ENCODE measurements at regions not wholly inside any gene's neighbourhood (a gene's known extent, or its start where the extent isn't known, plus 50 kb on each side); places are given as distances from the start of the nearest gene placed in this dataset.

DNA sequence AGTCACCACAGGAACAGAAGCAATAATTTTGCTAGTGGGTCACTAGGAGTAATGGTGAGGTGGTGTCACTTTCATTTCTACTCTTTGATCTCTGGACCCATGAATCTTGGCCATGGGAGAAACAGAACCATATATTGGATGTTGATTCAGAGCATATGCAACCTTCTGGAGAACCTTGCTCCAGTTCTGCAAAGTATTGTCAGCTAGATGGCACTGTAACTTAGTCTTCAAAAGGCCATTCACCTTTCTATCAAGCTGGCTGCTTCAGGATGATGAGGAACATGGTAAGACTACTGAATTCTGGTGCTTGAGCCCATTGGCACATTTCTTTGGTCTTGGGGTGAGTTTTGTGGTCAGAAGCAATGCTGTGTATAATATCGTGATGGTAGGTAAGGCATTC is 129.1 kb upstream of the FBN2 start:
- DNase-seq (ENCODE audit: low read depth, low spot score) = no peak

DNA sequence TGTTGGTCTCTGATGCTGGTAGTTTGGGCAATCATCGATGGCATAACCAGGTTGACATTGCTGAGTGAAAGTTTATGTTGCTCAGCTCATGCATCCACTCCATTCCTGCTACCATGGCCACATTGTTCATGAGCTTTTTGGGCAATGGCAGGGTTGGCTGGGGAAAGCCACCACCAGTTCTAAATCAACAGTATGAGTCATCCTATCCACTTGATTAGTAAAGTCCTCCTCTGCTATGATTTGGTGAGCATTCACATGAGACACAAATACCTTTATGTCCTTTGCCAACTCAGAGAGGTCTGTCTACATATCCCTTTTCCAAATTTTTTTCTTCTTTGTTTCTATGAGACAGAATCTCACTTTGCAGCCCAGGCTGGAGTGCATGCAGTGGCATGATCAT is 129.7 kb upstream of the FBN2 start:
- no peak for DNase-seq (ENCODE audit: low read depth, low spot score)

DNA sequence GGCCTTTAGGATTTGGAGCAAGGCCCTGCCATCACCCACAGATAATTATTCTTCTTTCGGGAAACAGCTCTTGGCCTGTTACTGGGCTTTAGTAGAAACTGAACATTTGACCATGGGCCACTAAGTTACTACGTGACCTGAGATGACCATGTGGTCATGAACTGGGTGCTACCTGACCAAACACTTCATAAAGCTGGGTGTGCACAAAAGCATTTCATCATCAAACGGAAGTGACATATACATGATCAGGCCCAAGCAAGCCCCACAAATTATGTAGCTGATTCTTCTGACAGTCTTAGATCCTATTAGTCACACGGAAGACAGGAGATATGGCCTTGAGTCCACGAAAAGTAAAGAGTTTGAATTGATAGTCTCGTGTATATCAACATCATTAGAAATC is 130.9 kb upstream of the FBN2 start:
- DNase-seq (ENCODE audit: low read depth, low spot score) = no peak

DNA sequence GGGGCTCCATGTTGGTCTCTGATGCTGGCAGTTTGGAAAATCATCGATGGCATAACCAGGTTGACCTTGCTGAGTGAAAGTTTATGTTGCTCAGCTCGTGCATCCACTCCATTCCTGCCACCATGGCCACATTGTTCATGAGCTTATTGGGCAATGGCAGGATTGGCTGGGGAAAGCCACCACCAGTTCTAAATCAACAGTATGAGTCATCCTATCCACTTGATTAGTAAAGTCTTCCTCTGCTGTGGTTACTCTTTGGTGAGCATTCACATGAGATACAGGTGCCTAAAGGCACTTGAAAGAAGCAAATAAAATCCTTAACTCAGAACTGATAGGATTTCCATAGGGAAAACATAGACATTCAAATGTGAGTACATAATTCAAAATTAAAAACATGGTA is 131.8 kb upstream of the FBN2 start:
- DNase-seq (ENCODE audit: low read depth, low spot score) = no peak

DNA sequence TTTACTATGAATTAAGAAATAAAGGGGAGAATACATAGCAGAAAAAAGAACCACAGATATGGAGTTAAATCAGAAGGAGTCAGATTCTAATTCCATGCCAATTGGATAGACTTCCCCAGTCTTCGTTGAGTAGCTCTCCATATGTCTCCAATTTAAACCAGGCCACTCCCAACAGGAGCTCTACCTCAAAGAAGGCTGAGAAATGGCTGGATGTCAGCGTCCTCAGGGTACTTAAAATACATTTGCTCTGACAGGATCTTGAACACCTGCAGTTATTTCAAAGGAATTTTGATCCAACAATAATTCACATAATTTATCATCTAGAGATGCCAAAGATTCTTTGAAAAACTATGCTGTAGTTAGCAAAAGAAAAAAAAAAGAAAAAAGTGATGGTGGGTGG is 133.9 kb upstream of the FBN2 start:
- DNase-seq (ENCODE audit: low read depth, low spot score) = no peak

DNA sequence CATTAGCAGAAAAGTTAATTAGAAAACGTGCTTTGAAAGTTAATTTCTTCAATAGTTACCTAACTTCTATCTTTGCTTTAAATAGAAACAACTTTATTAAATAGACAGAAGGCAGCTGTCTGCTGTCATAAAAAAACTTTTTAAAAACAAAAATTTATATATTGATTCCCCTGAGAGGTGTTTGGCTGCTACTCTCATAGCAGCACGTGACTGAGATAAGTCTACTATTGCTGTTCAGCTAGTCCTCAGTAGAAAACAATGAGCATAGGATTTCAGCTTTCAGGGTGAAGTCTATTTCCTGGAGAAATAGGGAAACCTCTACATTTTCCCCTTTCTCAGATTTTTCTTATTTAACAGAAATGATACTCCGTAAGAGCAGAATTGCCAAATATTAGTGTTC is 135.0 kb upstream of the FBN2 start:
- no peak for DNase-seq (ENCODE audit: low read depth, low spot score)

DNA sequence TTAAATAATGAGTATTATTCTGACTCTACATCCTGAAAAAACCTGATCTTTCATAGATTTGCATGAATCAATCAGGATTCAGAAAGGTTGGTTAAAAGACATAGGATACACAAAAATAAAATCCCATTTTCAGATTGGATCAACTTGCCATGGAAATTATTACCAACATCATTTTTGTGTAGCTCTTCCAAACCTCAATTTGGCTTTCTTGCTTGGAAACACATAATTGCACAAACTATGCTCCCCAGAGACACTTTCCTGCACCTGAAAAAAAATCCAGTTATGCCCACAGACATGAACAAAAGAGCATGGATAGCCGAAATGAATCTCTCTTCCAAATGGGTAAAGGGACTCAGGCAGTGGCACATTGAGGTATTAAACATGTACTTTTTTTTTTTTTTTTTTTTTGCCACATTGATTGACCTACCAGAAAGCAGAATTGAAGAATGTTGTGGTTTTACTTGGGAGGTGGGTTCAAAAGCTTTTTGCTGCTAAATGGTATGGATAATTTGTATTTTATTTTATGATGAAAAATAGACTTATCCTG is 135.4 kb upstream of the FBN2 start:
- DNase-seq (ENCODE audit: low read depth, low spot score) = no peak

DNA sequence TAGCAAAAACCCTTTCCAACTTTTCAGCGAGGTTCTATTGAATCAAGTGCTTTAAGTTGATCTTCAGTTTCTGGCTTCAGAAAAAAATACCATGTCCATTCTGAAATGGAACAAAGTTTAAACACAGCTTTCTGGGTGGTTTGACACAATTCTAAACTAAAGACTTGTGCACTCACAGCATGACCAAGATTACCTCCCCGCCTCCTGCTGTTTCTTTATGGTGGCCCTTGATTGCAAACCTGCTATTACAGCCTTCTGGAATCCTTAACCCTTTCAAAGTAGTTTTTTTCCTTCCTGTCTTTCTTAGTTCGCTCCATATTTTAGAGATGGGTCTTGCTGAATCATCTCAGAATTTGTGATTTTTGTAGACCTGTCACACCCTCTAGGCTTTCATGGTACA is 135.9 kb upstream of the FBN2 start:
- no peak for DNase-seq (ENCODE audit: low read depth, low spot score)

DNA sequence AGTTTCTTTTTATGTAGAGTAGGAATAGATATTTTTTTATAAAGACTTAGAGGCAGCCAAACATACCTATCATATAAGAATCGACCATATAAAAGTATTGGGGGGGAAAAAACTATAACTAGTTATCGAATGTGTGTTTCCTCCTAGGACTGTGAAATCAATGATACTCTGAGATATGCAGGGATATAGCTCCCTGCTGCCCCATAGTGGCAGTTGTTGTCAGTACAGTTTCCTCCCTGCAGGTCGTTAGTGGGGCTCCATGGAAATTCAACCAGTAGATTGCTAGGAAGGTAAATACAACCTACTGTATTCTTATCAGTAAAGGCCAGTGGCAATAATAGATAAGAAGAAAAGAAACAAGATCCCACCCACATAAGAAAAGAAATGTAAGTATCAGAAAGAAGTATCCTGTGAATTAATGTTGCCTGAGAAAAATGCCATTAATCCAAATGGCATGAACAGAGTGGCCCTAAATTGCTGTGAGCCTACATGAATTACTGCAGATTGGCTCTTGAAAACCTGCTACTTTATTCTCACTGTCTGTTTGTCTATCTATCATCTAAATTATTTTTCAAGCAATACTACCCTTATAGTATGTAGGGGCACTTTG is 136.9 kb upstream of the FBN2 start:
- DNase-seq (ENCODE audit: low read depth, low spot score) = no peak

DNA sequence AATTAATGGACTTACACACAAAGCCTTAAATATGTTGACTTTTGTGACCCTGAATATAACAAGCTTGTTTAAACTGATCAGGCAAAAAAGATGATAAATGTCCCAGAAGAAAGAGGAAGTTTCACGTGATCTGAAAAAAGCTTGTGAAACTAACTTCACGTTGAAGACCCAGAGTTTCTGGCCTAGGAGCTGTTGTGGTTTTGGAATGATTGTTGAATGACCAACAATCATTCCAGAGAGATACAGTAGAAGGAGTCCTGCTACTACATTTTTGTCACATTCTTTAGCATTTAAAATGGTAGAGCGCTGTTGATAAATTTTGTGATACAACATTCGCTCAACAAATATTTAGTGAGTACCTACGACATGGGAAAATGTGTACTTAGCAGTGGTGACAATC is 143.1 kb upstream of the FBN2 start:
- no peak for DNase-seq (ENCODE audit: low read depth, low spot score)

DNA sequence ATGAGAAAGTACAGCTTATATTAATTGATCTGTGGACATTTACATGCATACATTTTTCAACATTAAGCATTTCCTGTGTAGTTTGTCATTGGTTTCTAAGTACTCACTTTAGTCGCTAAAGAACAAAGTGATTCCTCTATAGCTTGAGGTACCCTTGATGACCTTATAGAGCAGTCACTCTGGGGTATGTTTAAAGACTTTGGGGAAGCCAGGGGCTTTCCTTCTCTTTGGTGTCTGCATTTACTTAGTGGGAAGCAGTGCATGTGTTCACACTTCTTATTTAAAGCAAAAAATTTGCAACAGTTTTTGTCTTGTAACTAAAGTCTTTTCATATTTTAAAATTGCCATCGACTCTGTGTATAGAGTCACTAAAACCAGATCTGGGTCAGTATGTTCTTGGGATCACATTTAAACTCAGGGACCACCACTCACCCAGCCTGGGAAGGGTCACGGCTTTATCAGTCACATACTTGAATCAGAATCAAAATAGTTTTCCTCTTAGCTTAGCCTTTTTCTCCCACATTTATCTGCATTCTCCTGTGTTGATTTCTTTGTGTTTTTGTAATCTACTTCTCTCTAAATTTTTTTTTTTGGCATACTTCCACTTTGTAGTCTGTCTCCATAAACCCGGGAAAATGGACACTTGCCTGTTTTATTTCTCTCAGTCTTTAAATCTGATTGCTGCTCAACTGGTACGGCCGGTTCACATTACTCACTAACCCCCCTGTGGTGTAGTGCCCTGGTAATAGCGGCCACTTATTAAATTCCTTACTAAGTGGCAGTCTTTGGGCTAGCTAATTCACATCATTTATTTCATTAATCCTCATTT is 143.9 kb upstream of the FBN2 start:
- DNase-seq (ENCODE audit: low read depth, low spot score) = no peak

DNA sequence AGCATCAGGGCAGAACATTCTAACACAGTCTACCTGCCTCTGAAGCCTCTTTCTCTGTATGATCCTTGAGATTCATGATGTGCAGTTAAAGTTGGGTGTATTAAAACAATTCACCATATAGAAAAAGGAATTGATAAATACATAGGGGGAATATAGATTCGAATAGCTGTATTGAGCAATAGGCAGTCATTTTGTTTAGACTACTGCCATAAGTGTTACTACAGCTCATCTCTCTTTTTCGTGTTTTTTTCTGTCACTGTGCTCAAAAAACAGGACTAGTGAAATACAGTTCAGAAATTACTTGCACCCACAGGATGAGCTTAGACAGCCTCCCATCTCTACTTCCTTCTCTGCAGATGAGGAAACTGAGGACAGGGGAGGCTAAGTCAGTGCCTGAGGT is 144.6 kb upstream of the FBN2 start:
- no peak for DNase-seq (ENCODE audit: low read depth, low spot score)

DNA sequence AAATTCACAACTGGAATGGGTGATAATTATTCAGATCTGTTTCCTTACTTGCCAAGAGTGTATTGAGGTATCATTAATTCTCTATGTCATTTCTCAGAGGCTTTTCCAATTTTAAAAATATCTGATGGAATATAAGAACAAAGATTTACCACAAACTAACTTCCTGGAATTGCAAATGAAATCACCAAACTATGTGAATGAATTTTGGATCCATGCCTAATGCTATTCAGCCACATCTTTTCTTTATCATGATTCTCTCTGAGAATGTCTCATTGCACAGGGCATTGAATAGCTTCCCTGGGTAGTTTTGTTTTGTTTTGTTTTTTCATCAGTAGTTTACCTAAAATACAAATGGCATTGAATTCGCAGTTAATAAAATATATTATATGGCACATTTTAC is 146.9 kb upstream of the FBN2 start:
- DNase-seq (ENCODE audit: low read depth, low spot score) = no peak

DNA sequence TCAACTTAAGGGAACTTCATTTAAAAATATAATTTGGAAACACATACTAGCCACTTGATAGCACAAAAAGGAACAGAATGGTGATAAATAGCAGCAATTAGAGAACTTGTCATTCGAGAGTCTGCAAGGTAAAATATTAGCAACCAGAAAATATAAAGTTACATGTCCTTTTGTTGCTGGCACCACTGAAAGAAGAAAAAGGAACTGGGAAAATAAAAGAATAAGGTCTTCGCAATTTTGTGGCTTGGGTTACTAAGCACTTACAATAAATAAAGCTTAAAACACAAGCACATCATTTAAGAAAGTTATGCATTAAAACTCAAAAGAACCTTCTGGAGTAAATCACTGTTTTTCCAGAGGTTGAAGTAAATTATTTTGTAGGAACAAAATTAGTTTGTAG is 149.9 kb upstream of the FBN2 start:
- no peak for DNase-seq (ENCODE audit: low read depth, low spot score)

DNA sequence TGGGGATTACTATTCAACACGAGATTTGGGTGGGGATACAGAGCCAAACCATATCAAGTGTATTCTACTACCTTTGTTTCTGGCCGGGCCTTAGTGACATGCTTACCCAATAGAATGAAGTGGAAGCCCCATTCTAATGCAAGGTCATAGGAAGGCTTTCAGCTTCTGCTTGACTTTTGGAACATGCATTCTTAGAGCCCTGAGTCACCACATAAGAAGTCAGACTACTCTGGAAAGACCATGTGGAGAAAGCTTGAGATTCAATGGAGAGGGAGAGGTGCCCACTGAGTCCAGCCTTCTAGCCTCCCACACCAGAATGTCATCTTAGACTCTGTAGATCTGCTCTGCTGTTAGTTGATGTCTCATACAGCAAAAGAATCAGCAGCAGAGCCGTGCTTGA is 155.7 kb upstream of the FBN2 start:
- DNase-seq (ENCODE audit: low read depth, low spot score) = no peak

DNA sequence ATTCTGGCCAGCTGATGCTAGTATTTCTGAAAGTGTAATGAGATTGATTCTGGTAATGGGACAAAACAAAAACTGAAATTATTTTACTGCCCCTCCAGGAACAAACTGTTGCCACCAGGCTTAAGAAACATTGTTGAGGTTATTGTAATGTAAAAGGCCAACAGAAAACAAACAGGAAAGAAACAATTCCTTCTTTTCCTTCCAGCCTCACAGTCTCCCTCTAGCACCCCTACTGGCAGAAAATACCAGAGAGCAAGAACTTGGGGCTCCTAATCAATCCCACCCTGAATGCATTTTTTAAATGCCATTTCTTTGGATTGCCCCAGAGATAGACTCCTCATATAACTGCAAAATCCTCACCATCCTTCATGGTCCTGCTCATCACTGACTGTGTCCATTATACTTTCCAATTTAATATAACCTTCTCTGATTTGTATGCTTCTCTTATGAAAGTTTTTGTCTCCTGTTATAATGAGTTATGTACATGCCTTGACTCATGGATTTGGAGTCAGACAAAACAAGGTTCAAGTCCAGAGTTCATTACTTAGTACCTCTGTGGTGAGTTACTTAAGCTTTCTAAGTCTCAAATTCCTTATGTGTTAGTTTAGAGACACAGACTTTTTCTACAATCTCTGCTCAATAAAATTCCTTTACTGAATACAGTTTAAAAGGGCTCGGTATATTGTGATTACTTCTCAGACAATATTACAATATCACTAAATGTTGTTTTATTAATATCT is 157.9 kb upstream of the FBN2 start:
- DNase-seq (ENCODE audit: low read depth, low spot score) = no peak

DNA sequence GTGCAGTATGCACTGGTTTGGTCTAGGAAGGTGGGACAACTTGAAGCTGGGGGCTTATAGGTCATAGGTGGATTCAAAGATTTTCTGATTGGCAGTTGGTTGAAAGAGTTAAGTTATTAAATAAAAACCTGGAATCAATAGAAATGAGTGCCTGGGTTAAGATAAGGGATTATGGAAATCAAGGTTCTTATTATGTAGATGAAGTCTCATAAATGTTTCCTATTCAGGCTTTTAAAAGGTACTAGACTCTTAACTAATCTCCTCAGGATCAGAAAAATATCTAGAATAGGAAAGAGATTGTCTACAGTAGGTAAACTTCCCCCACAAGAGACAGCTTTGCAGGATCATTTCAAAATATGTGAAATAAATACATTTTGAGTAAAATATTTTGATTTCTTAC is 163.3 kb upstream of the FBN2 start:
- DNase-seq (ENCODE audit: low read depth, low spot score) = no peak

DNA sequence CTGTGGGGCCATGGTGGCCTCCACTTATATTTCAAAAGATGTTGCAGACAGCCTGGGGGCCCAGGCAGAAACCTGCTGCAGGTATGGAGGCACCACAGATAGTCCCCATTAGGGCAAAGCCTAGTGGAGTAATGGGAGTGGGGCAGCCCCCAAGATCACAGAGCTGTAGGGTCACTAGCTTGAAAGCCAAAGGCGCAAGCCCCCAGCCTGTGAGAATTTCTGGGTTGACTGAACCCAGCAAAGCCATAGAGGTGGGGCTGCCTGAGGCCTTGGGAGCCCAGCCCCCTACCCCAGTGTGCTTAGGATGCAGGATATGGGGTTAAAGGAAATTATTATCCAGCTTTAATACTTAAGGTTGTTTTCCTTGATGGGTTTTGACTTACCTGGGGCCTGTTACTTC is 165.3 kb upstream of the FBN2 start:
- DNase-seq (ENCODE audit: low read depth, low spot score) = no peak

DNA sequence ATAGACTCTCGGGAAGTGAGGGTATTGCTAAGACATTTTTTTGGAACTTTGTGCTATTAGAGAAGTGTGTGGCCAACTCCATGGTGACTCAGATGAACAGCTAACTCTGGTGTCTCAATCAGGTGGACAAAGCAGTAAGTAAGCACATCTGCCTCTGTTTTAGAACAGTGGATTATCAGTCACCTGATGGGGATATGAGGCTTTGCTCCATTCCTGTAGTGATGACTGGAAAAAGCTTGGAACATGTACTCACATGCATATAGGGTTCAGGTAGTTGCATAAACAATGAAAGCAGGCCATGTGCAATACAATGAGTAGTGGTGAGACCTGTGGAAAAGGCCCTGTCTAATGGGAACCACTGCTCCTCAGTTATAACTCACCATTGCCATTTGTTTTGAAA is 168.2 kb upstream of the FBN2 start:
- DNase-seq (ENCODE audit: low read depth, low spot score) = no peak

DNA sequence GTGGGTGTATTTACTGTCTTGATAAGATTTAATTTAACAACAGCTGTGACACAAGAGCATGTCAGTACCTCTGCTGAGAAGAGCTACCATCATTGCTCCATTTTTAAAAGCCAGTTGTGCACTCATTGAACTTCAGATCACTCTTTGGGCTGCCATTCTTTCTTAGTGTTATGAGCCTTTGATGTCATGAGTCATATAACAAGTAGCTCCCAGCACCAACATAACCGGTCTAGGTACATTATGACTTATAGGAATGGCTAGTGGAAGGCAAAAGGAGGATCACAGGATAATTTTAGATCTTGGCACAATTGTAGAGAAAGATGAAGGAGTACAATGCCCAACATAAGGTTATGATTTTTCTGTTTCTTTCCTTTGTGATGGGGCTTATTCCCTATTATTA is 170.8 kb upstream of the FBN2 start:
- DNase-seq (ENCODE audit: low read depth, low spot score) = no peak

DNA sequence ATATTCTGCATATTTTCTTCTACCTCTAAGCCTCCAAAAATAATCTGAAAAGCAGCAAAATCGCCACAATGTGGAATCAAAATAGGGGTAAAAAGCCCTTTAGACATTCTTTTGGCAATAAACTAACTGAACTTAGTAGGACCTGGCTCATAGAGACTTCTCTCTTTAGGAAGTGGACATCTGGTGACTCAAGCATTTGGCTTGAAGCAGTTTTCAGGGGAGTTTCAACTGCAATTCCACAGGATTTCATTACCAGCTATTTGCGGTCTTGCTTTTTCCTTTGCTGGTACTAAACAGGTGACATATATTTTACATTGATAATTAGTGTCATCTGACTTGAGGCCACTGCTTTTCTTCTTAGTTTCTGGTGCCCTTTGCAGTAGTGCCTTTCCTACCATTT is 173.2 kb upstream of the FBN2 start:
- no peak for DNase-seq (ENCODE audit: low read depth, low spot score)

DNA sequence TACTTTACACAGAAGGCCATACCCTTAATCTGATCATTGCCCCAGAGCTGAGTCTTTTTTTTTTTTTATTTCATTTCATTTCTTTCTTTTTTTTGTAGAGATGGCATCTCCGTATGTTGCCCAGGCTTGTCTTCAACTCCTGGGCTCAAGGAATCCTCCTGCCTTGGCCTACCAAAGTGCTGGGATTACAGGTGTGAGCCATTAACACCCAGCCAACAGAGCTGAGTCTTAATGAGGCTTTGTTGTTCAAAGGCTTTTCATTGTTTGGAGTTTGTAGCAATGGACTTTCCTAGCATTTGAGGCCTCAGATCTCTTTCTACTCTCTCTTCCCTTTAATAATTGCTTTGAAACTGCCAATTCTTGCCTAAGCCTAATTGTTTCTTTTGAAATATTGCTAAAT is 176.5 kb upstream of the FBN2 start:
- DNase-seq (ENCODE audit: low read depth, low spot score) = no peak

DNA sequence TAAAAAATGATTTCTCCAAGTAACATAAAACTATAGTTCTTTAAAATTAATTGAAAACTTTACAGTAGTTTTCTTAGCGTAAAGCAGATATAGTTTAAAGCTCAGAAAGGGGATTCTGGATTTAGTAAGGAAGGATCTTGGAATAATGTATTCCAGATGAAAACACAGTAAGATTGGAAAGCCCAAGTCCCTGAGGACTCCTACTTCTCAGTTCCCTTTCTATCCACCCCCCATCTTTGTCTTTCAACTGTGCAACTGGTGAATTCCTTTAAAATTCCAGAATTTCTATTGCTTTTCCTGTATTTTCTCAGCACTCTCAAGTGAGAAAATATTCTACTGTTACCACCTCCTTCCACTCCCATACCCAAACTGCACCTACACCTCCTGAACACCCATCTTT is 184.5 kb upstream of the FBN2 start:
- DNase-seq (ENCODE audit: low read depth, low spot score) = no peak
